ENCODE measurements at regions not wholly inside any gene's neighbourhood (a gene's known extent, or its start where the extent isn't known, plus 50 kb on each side); places are given as distances from the start of the nearest gene placed in this dataset.

- no peaks in the 10 kb centered on the region for H3K9me3 ChIP-seq
- TF ChIP-seq CTCF (IDR thresholded peaks at IDR 0.05) = no peak
- no peaks in the 10 kb centered on the region for H3K36me3 ChIP-seq
- no peak for DNase-seq
- H3K4me3 ChIP-seq = no peak overlapping the region
- H3K27me3 ChIP-seq = peaks cover 0 to 96% of the 10 kb centered on the region in 2 donors
- H3K4me1 ChIP-seq = peaks cover 0 to 10% (median 7%) of the 10 kb centered on the region in 4 donors
- intact Hi-C loops (cut with DNase I; ENCODE audit: low total_unique reads) = loop anchor here (5.0 to 10.0 kb wide), 2 partner anchors 305 to 392 kb away; partner anchors contain the start of gene CANT1
- H3K27ac ChIP-seq = no peak overlapping the region
Observed at GRCh38 chr17:79399610-79400144, 211.2 kb downstream of the RBFOX3 start.

- intact Hi-C loops (cut with DNase I; ENCODE audit: low total_unique reads) = loop anchor here (5.0 kb wide), 1 partner anchor 391 kb away; the partner anchor contains the start of gene CANT1
- DNase-seq = no peak
- no peak overlapping the region for H3K4me3 ChIP-seq
- H3K27me3 ChIP-seq = peaks cover 0 to 97% of the 10 kb centered on the region in 2 donors
- no peak for TF ChIP-seq CTCF (IDR thresholded peaks at IDR 0.05)
- H3K27ac ChIP-seq = no peak overlapping the region
- peaks cover 0 to 10% (median 7%) of the 10 kb centered on the region in 4 donors for H3K4me1 ChIP-seq
- H3K9me3 ChIP-seq = no peaks in the 10 kb centered on the region
- no peaks in the 10 kb centered on the region for H3K36me3 ChIP-seq
Observed at GRCh38 chr17:79398441-79398840, 212.4 kb downstream of the RBFOX3 start.

GRCh38 chr17:79396696-79397095 lies 214.2 kb downstream of the RBFOX3 start:
- intact Hi-C loops (cut with DNase I; ENCODE audit: low total_unique reads) = loop anchor here (5.0 kb wide), 1 partner anchor 389 kb away; the partner anchor contains the start of gene CANT1
- peaks cover 0 to 95% of the 10 kb centered on the region in 2 donors for H3K27me3 ChIP-seq
- no peak overlapping the region for H3K27ac ChIP-seq
- TF ChIP-seq CTCF (IDR thresholded peaks at IDR 0.05) = no peak
- H3K4me1 ChIP-seq = peaks cover 0 to 14% (median 10%) of the 10 kb centered on the region in 4 donors
- no peak overlapping the region for H3K4me3 ChIP-seq
- no peaks in the 10 kb centered on the region for H3K9me3 ChIP-seq
- H3K36me3 ChIP-seq = no peaks in the 10 kb centered on the region
- DNase-seq = no peak

GRCh38 chr17:79395545-79395944 lies 215.3 kb downstream of the RBFOX3 start:
- Histone ChIP-seq H3K9me3 (no peaks in the 10 kb centered on the region), H3K4me1 (peaks cover 0 to 10% (median 3%) of the 10 kb centered on the region in 4 donors), H3K27me3 (peaks cover 0 to 95% of the 10 kb centered on the region in 2 donors), H3K4me3 (no peak overlapping the region), H3K36me3 (no peaks in the 10 kb centered on the region), H3K27ac (no peak overlapping the region)
- DNase-seq = no peak
- intact Hi-C loops (cut with DNase I; ENCODE audit: low total_unique reads) = loop anchor here (5.0 kb wide), 1 partner anchor 388 kb away; the partner anchor contains the start of gene CANT1
- no peak for TF ChIP-seq CTCF (IDR thresholded peaks at IDR 0.05)

GRCh38 chr17:79395066-79395465 lies 215.8 kb downstream of the RBFOX3 start:
- Histone ChIP-seq H3K27me3 (peaks cover 0 to 95% of the 10 kb centered on the region in 2 donors), H3K36me3 (no peaks in the 10 kb centered on the region), H3K9me3 (no peaks in the 10 kb centered on the region), H3K4me3 (no peak overlapping the region), H3K4me1 (peaks cover 0 to 9% (median 2%) of the 10 kb centered on the region in 4 donors), H3K27ac (no peak overlapping the region)
- intact Hi-C loops (cut with DNase I; ENCODE audit: low total_unique reads) = loop anchor here (5.0 kb wide), 1 partner anchor 388 kb away; the partner anchor contains the start of gene CANT1
- DNase-seq = no peak
- TF ChIP-seq CTCF (IDR thresholded peaks at IDR 0.05) = no peak
